ENCODE measurements at regions not wholly inside any gene's neighbourhood (a gene's known extent, or its start where the extent isn't known, plus 50 kb on each side); places are given as distances from the start of the nearest gene placed in this dataset.

DNA sequence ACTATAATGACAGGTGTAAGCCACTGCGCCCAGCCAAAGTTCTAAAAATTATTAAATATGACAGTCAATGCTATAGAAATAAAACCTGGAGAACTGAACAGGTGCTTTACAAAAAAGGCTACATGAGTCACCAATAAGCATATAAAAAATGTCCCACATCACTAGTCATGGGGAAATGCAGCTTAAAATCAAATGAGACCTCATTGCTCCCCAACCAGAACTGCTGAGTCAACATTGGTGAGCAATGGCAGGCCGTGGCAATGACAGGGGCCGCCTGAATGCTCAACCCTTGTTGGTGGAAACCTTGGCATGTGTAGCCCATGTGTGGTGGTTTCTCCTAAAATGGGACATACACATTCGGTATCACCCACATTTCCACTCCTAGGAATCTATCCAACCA lies 352.3 kb upstream of the KLF6 start:
- WGBS (ENCODE audit: insufficient coverage, low coverage, missing lambda C conversion rate) = 5% methylated on average over 4 of the region's 4 CpGs
- TF ChIP-seq MCM7 (IDR thresholded peaks at IDR 0.05) (no peak), C11orf30 (IDR thresholded peaks at IDR 0.05; ENCODE audit: low read depth) (peak; percentile 69), MAFF (IDR thresholded peaks at IDR 0.05; ENCODE audit: low read length) (peak; percentile 43; the same call in 1 of the 2 replicates), ZC3H8 (IDR thresholded peaks at IDR 0.05) (no peak), MAFG (tag; conservative IDR thresholded peaks at IDR 0.05) (peak; percentile 64), MAFK (IDR thresholded peaks at IDR 0.05; ENCODE audit: low read length) (peak; percentile 63), ZNF316 (IDR thresholded peaks at IDR 0.05) (peak; percentile 77)
- Histone ChIP-seq H3K36me3 (ENCODE audit: control insufficient read depth, insufficient read depth, low read length) (no peaks in the 10 kb centered on the region), H3K4me1 (replicated peaks in 1 of 2; ENCODE audit: control insufficient read depth in 2 of 2, insufficient read depth in 2 of 2, low read length in 2 of 2) (no peaks in the 10 kb centered on the region), H3K27ac (ENCODE audit: extremely low read depth, low read depth, low read length) (no peak overlapping the region), H3K4me3 (no peak overlapping the region), H3K9ac (ENCODE audit: insufficient read depth in 1 of 2, low read depth in 2 of 2, low read length in 2 of 2) (no peak overlapping the region), H3K4me2 (ENCODE audit: insufficient read depth, low read length) (no peak overlapping the region), H3K27me3 (ENCODE audit: control insufficient read depth in 2 of 2, insufficient read depth in 2 of 2, low read length in 2 of 2) (peaks cover 0 to 2% of the 10 kb centered on the region in 2 experiments; a peak in 3 of 5 replicates), H4K20me1 (replicated peaks; ENCODE audit: control insufficient read depth, insufficient read depth, low read length) (no peaks in the 10 kb centered on the region), H3K79me2 (ENCODE audit: control insufficient read depth, insufficient read depth, low read length) (no peaks in the 10 kb centered on the region), H3K9me1 (ENCODE audit: control insufficient read depth, insufficient read depth, low read length) (no peaks in the 10 kb centered on the region), H3K9me3 (replicated peaks; ENCODE audit: control insufficient read depth, insufficient read depth, low read depth, low read length) (no peaks in the 10 kb centered on the region), H2AFZ (ENCODE audit: low read depth, low read length) (no peak overlapping the region)
- BruUV-seq (replicated peaks) = no TSS peak
- POLR2A ChIA-PET = interaction anchor here (0.8 kb wide), 1 partner anchor 359 kb away, joined by 4 read pairs; no protein-coding TSS in a partner anchor
- CTCF ChIA-PET (ENCODE audit: low intra/inter-chr PET ratio) = no interaction called here
- intact Hi-C loops (cut with micrococcal nuclease) = no loop called here
- DNase-seq (ENCODE audit: extremely low read depth in 1 of 4, low spot score in 3 of 4) (no peak), ATAC-seq (no peak), FAIRE-seq (no peak)
- in situ Hi-C loops (cut with MboI) = no loop called here

DNA sequence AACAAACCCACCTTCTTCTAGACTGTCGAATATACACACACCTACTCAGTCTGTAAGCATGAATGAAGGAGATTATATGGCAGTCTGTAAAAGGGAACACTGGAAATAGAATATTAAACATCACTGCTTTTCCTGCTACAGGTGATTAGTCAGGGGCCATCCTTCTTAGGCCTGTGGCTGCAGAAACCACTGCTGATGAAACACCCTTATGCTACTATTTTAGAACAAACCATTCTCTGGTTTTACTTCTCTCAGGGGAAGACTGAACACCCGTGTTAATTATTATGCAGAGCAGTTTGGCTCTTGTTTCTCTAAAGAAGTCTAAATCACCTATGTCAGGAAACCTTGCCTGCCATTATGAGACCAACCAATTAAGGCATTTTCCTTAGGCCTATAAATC lies 351.1 kb upstream of the KLF6 start:
- in situ Hi-C loops (cut with MboI) (no loop called here), intact Hi-C loops (cut with micrococcal nuclease) (no loop called here)
- no peak overlapping the region for H3K4me3 ChIP-seq
- ChIA-PET POLR2A (no interaction called here), CTCF (ENCODE audit: low intra/inter-chr PET ratio) (no interaction called here)
- no peaks in the 10 kb centered on the region for H3K79me2 ChIP-seq (ENCODE audit: control insufficient read depth, insufficient read depth, low read length)
- H2AFZ ChIP-seq (ENCODE audit: low read depth, low read length) = no peak overlapping the region
- peaks cover 0 to 6% of the 10 kb centered on the region in 2 experiments; a peak in 3 of 5 replicates for H3K27me3 ChIP-seq (ENCODE audit: control insufficient read depth in 2 of 2, insufficient read depth in 2 of 2, low read length in 2 of 2)
- no TSS peak for BruUV-seq (replicated peaks)
- no peak for ATAC-seq
- H3K36me3 ChIP-seq (ENCODE audit: control insufficient read depth, insufficient read depth, low read length) = no peaks in the 10 kb centered on the region
- FAIRE-seq = no peak
- H3K9me3 ChIP-seq (replicated peaks; ENCODE audit: control insufficient read depth, insufficient read depth, low read depth, low read length) = no peaks in the 10 kb centered on the region
- no peak overlapping the region for H3K27ac ChIP-seq (ENCODE audit: extremely low read depth, low read depth, low read length)
- WGBS (ENCODE audit: insufficient coverage, low coverage, missing lambda C conversion rate) = 0% methylated on average over 2 of the region's 2 CpGs
- TF ChIP-seq, protein P1, sequence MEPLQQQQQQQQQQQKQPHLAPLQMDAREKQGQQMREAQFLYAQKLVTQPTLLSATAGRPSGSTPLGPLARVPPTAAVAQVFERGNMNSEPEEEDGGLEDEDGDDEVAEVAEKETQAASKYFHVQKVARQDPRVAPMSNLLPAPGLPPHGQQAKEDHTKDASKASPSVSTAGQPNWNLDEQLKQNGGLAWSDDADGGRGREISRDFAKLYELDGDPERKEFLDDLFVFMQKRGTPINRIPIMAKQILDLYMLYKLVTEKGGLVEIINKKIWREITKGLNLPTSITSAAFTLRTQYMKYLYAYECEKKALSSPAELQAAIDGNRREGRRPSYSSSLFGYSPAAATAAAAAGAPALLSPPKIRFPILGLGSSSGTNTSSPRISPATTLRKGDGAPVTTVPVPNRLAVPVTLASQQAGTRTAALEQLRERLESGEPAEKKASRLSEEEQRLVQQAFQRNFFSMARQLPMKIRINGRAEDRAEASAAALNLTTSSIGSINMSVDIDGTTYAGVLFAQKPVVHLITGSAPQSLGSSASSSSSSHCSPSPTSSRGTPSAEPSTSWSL (CRISPR knock-in tag; IDR thresholded peaks at IDR 0.05; ENCODE audit: borderline replicate concordance) = no peak
- no peaks in the 10 kb centered on the region; a peak in 1 of 5 replicates for H3K4me1 ChIP-seq (replicated peaks in 1 of 2; ENCODE audit: control insufficient read depth in 2 of 2, insufficient read depth in 2 of 2, low read length in 2 of 2)
- H3K9ac ChIP-seq (ENCODE audit: insufficient read depth in 1 of 2, low read depth in 2 of 2, low read length in 2 of 2) = no peak overlapping the region
- H3K9me1 ChIP-seq (ENCODE audit: control insufficient read depth, insufficient read depth, low read length) = no peaks in the 10 kb centered on the region
- H3K4me2 ChIP-seq (ENCODE audit: insufficient read depth, low read length) = no peak overlapping the region
- H4K20me1 ChIP-seq (replicated peaks; ENCODE audit: control insufficient read depth, insufficient read depth, low read length) = no peaks in the 10 kb centered on the region
- DNase-seq (ENCODE audit: extremely low read depth in 1 of 4, low spot score in 3 of 4) = no peak

Measured in K562 (cell line).